ENCODE measurements at regions not wholly inside any gene's neighbourhood (a gene's known extent, or its start where the extent isn't known, plus 50 kb on each side); places are given as distances from the start of the nearest gene placed in this dataset.
A peak's percentile ranks its signal among the peaks of the same experiment; 100 is the strongest.
"Not testable (repeated sequence)": the region's sequence is repeated elsewhere in the genome, so short reads cannot be mapped to it uniquely, and the experiment has no call there.

DNA sequence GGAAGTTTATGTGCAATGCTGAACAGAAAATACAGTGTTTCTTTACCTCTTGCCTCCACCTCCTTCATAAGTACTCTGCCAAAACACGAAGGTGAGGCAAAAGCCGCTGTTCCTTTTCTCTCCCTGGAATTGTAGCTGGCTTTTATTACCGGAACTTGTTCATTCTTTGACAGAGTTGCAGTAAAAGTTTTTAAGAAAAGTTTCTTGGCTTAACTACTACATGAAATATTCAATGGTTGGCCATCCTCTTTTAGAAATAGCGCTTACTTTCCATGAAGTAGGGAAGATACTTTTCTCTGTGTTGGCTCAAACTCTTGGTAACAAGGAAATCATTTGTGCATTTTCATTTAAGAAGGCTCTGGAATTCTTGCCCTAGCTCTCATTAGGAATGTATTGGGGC is 950.7 kb upstream of the FANCL start:
- no peak for DNase-seq

DNA sequence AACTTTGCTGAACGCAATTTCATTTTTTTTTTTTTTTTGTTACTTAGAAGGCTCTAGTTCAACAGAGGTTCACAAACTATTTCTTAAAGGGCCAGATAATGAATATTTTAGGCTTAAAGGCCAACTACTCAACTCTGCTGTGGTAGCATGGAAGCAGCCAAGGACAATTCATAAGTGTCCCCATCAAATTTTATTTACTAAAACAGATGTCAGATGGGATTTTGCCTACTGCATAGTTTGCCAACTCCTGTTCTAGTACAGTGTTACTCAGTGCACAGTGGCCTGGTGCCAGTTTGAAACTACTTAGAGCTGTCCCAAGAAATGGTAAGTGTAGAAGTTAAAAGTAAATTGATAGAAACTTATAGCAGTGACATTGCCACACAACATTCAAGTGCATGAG is 949.4 kb upstream of the FANCL start:
- no peak for DNase-seq

DNA sequence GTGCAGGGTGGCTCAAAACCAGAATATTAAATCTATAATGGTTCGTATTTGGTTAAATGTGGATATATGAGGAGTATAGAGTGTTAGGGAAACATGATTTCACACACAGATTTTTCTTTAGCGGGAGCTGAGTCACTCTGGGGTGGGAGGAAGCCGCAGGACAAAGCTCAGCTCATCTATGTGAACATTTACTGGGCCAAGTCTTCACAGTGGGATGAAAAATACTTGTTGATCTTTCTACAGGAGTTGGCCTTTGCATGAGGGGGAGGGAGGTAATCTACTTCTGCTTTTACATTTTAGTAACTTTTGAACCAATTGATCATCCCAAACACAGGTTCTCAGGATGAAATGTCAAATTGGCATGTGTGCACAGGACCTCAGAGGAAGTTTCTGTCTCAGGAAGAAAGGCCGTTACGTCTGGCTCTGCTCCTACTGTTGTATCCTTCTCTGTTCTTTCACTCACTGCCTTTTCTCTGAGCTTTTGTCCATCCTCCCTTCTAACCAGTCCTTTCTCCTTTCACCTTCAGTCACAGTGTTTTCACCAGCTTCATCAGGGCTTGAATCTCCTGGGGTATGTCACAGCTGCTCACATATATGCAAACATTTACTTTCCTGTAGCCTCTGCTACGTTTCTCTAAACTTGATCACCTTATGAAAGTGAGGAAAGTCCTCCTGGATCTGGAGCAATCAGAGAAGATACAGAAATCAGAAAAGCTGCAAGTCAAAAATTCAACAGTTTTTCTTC is 943.3 kb upstream of the FANCL start:
- peak; percentile 21 for DNase-seq

DNA sequence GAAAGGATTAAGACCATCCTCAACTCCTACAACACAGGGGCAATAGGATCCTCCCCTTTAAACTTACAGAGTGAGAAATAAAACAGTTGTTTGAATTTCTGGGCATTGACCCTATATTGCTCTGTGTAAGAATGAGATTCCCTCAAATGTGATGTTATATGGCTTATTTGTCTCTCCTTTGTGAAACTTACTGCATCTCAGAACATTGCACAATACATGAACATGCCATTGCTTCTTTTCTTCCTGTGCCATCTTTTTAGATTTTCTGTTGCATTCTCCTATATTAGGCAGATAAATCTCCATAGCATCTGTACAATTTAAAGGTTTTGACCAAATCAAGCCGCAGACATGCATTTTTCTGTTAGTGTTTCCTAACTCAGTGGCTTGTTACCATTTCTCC is 941.9 kb upstream of the FANCL start:
- no peak for DNase-seq

DNA sequence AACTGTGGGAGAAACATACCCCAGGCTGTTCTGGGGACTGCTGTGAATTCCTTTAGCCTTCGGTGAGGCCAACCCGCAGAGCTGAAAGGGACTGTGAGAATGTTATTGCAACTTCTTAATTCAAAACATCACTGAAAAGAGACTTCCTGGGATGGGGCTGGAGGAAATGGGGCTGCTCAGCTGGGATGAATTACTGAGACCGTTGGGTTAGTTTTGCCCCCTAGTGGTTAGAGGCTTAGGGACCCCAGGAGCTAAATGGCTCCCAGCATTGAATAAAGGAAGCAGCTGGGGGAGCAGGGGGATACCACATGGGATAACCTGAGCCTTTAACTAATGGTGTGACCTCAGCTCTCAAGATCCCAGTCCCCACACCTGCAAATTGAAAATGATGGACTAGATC is 941.1 kb upstream of the FANCL start:
- DNase-seq = peak; percentile 76

DNA sequence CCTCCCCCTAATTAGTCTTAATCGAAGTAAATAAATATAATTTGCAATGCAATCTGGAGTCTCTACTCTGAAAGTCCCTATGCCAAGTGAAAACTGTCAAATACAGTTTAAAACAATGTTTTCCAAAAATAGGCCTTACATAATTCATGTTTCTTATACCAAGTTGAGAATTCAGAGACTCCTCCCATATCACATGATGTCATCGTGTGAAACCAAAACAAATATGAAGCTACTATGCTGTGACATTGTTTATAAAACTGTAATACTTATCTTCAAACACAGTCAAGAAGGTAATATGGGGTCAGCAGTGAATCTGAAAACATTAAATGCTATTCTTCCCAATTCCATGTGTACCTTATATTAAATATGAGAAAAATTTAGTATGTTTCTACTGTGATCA is 940.2 kb upstream of the FANCL start:
- DNase-seq = no peak

DNA sequence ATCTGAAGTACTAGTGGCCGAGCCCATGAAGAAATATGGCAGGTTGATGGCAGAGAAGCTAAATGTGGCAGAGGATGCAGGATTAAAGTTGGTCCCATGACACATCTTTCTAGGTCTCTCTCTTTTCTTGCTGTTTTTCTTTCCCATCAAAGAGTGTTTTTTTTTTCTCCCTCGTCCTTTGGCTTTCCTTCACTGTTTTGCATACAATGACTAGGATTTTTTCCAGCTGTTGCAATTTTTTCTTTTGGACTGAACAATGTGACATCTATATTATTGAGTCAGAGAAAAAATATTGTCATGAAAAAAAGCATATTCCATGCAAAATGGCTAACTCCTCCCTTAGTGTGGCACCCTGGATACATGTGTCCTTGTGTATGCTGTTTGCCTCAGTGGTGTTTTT is 939.5 kb upstream of the FANCL start:
- no peak for DNase-seq

DNA sequence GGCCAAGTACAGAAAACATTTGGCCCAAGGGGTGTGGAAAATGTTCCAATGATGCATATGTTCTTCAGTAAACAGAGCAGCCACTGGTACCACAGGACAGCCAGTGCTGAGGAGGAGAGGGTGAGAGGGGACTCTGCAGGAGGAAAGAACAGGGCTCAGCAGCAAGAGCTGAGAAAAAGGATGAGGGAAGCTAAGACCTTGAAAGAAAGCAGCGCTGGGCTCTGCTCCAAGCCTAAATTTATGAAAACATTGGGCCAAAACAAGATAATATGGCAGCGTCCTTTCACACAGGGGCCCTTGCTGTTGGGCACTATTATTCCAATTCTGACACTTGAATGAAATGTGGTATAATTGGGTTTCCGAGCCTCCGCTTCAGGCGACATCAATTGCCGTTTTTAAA is 939.0 kb upstream of the FANCL start:
- no peak for DNase-seq

DNA sequence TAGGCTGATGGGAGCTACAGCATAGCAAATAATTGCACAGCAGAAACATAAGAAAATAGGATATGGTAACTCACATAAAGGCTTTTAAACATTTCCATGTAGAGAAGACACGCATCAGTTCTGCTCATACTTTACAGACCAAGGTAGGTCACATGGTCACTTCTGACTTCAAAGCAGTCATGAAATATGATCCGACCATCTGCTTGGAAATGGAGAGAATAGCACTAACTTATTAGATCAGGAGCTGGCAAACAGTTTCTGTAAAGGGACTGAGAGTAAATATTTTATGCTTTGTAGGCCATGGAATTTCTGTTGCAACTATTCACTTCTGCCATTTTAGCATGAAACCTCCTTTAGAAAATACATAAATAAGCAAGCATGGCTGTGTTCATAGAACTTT is 936.6 kb upstream of the FANCL start:
- DNase-seq = no peak

DNA sequence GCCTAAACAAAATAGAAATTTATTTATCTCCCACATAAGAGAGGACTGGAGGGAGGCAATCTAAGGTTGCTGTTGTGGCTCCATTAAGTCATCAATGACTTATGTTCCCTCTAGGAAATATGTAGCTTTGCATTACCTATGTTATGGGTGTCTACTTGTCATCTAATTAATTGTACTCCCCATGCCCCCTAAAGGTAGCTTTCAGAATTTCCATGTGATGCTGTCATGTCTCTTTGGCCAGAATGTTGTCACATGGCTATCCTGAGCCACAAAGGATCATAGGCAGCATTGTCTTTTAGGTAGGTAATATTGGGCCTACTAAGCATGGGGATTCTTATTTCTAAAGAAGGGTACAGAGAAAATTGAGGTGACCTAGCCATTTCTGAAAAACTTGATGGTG is 935.6 kb upstream of the FANCL start:
- DNase-seq = no peak

DNA sequence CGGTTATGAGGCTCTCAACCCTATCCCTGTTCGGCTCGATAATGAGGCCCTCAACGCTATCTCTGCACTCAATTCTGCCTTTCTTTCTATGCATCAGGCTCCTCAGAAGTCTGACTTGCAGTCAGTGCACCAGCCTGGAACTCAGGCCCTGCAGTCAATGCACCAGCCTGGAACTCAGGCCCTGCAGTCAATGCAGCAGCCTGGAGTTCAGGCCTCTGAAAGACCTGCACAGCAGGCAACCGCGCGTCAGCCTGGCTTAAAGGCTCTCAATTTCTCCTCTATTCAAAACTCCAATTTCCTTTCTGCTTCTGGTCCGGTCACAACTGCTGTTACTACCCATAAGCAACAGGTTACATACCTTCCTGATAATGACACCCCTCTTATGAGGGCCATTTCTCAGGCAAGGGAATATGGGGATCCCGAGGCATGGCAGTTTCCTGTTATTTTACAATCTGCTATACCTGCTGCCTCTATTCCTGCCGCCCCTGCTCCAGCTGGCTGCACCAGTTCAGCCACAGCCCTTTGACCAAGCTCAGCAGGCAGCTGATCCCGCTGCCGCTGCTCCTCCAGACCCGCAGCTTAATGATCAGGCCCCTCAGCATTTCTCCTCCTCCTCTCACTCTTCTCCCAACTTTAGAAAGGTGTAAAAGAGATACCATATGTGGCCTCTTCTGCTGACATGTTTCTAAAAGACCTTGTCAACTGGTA is 933.6 kb upstream of the FANCL start:
- DNase-seq = no peak

DNA sequence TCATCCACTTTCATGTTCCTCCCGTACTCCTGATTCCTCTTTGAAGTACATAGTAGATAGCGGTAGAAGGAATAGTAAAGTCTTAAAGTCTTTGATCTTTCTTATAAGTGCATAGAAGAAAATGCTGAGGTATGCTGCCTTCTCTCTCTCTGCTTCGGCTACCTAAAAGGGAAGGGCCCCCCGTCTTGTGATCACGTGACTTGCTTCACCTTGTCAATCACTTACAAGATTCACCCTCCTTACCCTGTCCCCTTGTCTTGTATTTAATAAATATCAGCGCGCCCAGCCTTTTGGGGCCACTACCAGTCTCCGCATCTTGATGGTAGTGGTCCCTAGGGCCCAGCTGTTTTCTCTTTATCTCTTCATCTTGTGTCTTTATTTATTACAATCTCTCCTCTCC is 932.2 kb upstream of the FANCL start:
- DNase-seq = no peak

DNA sequence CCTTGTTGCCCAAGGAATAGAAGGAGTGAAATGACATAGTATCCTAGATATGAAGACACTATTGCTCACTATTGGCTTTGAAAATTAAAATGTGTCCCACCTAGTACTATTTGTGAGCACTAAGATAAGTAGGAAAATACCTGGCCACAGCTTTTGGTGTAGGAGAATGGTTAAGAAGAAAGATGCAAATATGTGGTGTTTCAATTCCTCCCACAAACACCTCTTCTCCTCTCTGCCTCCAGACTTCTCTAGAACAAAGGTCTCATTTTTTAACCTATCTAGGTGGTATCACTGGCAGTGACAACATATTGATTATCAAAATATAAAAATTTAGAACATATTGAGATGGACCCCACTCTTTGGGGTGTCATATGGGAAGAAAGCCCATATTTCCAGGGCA is 929.9 kb upstream of the FANCL start:
- DNase-seq = no peak

DNA sequence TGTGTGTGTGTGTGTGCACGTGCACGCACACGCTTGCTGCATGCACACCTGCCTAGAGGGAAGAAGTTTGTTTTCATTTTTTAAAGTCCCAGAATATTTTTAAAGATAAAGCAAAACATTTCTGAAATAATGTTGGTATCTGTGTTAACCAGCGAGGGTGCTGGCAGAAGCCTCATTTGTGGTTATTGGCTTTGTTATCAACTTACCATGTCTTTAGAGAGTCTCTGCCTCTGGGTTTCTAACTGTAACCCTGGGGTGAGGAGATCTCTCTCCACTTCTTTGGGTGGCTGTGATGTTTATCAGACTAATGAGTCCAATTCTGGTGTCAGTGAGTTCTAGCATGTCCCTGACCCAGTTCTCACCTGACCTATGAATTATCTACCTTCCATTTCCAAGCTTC is 927.6 kb upstream of the FANCL start:
- no peak for DNase-seq

DNA sequence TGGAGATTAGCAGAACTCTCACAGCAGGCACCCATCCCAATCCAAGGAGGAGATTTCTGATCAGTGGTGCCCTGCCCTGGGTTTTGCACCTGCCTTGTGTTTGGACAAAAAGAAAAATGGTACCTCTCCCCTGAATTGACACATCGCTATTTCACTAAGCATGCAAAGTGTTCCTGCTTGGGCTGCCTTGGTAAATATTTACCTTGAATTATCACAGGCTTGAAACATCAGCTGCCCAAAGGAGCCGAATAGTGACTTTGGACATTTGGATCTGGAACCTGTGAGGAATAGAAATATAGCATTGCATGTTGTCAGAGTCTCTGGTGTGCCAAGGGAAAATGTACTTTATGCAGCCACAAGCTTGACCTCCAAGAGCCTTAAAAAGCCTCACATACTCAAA is 926.4 kb upstream of the FANCL start:
- no peak for DNase-seq

DNA sequence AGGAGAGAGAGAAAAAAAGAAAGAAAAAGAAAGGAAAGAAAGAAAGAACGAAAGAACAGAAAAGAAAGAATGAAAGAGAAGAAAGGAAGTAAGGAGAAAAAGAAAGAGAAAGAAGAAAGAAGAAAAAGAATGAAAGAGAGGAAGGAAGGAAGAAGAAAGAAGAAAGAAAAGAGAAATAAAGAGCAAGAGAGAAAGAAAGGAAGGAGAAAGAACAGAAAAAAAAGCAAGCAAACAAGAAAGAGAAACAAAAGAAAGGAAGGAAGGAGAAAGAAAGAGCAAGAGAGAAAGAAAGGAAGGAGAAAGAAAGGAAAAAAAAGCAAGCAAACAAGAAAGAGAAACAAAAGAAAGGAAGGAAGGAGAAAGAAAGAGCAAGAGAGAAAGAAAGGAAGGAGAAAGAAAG is 916.8 kb upstream of the FANCL start:
- DNase-seq = not testable (repeated sequence)

DNA sequence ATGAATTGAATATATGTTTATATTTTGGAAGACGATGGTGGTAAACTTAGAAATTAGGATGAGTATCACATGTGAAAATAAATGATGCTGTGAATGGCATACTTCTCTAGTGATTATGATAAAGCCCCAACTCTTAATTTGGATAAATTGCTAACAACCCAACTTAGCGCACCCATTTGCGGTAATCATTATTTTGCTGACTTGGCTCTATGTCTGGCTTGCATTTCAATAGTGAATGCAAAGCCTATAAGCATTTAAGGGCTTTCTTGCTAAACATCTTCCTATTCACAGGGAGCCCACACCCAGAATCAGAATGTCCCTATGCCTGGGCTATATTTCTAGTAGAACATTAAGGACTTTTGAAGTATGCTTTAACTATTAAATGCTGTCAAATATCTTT is 910.7 kb upstream of the FANCL start:
- no peak for DNase-seq

DNA sequence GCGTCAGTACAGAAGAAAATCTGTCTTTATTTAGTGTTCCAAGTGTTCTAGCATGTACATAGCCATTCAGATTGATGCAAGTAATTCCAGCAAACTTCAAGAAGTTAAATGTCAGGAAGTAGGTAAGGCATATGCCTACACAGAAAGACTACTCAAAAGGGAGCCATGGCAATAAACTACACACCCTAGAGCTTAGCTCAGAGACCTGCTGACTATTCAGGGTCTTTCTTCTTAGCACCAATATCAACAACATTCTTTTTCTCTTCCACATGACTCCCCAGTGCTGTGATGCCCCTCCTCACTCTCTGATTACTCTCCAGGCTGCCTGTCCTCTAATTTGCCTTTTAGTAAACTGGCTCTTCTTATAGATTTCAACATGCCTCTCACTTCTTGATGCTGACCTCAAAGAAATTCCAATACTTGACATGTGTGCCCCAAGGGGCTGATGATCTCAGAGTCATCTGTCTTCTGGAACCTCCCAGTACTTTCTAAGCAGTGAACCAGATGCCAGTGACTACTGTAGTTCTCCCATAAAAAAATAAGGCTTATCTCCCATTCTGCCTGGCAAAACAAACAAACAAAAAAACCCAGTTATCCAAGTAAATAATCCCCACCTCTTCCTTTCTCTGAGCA is 909.2 kb upstream of the FANCL start:
- no peak for DNase-seq

DNA sequence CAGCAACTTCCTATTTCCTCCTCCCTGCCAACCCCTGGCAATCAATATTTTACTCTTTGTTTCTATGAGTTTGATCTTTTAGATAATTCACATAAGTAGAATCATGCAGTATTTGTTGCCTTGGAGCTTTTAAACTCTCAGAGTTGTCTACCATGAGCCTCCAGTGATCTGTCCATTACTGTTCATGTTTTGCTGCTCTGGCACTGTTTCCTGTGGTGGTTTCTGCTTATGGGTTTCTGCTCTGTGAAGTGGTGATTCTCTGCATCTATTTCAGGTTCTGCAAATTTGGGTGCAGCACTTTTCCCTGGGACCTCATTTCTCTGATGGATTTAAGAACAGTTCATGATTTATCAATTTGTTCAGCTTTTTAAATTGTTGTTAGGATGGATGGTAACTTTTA is 908.1 kb upstream of the FANCL start:
- DNase-seq = no peak

DNA sequence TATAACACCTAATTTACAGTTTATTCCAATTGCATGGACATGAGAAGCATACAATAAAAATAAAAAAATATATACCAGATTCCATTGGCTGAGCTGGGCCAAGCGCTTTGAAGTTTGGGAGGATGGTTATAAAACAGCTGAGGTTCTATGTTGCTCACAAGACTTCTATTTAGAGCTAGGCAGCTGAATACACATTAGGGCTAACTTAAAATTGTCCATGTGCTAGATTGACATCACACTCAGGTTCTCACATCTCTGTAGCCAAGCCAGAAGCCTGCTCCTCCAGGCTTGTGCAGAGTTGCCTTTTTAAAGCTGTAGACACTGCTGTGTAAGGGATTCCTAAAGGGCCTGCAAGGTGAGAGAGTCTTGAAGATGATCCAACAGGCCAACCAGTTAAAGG is 871.1 kb upstream of the FANCL start:
- DNase-seq = no peak

DNA sequence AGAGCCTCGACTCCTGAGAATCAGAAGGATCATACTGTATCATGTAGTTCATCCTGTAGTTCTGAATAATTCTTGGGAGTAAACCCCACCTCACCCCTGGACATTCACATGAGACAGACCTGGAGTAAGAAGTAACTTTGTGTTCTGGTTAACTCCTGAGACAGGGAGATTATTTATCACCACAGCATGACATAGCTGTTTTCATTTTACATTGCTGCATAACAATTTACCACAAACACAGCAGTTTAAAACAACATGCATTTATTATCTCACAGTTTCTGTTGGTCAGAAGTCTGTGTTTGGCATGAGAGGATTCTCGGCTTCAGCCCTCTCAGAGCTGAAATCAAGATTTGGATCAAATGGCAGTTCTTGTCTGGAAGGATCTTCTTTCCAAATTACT is 855.8 kb upstream of the FANCL start:
- no peak for DNase-seq

DNA sequence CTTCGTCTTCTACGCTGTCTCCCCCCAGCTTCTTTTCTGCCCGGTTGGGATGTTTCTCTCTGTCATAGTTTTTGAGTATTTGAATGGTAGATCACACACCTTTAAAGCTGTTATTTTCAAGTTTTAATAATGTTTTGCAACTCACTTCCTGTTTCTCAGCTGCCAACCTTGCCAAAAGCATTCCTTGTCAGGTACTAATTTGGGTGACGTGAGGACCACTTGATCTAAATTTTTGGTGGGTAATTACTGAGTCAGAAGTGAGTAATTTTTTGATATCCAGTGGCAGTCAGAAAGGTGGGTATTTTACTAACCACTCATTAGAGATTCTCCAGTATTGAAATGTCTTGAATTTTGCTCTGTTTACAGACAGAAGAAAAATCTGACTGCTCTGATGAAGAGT is 852.4 kb upstream of the FANCL start:
- no peak for DNase-seq

DNA sequence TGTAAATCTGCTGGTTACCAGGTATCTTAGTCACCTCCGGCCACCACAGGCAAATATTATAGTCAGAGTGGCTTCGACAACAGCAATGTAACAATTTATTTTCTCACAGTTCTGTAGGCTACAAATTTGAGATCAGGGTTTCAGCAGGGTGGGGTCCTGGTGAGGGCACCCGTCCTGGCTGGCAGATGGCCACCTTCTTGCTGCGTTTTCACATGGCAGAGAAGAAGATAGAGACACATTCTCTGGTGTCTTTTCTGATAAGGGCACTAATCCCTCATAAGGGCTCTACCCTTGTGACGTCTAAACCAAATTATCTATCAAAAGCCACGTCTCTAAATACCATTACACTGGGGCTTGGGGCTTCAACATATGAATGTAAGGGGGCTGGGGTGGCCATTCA is 843.2 kb upstream of the FANCL start:
- DNase-seq = no peak

DNA sequence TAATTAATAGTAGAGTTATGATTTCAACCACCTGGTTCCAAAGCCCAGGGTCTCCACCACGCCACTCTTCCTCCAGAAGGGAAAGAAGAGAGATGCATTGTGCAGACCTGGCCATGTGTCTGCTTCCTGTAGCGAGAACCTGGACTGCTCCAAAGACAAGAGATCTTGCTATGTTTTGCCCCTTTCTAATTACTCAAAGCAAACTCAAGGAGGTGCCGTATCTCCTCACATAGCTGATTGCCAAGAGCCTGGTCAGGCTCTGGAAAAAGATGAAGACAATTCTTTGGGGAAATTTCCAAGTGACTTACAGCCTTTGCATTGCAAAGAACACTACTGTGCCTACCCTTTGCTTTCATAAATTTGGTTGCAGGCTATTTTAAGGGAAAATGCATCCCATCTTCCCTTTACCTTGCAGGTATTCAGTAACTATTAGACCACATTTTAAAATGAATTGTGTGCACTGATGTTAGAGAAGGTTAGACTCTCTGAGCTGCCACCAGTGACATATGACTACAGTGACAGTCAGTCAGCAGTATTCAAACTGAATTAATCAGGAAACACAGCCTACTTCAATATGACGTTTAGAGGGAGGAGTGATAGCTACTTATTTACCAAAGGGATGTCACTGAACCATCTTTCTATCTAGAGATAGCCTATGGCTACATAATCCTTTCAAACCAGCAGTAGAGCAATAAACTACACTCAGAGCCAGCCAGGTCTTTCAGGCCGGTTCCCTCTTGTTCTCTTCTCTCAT is 842.1 kb upstream of the FANCL start:
- DNase-seq = no peak

Data from fibroblast of skin of right quadriceps (primary cell).